ENCODE measurements at regions not wholly inside any gene's neighbourhood (a gene's known extent, or its start where the extent isn't known, plus 50 kb on each side); places are given as distances from the start of the nearest gene placed in this dataset.

DNA sequence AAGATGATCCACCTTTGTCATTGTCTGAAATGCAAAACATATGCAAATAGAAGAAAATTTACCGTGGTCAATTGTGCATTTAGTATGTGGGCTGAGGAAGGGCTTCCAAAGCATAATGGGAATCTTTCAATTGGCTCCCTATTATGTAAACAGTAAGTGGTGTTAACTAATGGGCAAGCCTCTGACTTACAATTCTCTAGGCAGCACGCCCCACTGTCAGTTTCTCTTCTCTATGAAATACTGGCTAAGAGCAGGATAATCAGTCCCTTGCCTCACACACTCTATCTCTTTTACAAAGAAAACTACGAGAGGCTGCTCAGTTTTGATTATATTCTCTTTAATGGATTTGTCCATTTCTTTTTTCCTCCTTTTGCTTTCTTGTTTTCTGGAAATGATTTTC lies 1272.6 kb downstream of the PCDH19 start:
- H3K27me3 Mint-ChIP-seq: no peaks in the 10 kb centered on the region
- H3K27me3 ChIP-seq (ENCODE audit: insufficient read depth, low read length, poor library complexity, severe bottlenecking): no peaks in the 10 kb centered on the region
- H3K9me3 ChIP-seq (ENCODE audit: low read length): no peaks in the 10 kb centered on the region
- H3K36me3 Mint-ChIP-seq: no peaks in the 10 kb centered on the region
- H3K36me3 ChIP-seq (ENCODE audit: insufficient read depth, low read length): no peaks in the 10 kb centered on the region
- DNase-seq: no peak
- H3K9me3 Mint-ChIP-seq: peaks cover 0 to 5% (median 2%) of the 10 kb centered on the region in 5 donors
- H3K27ac ChIP-seq (ENCODE audit: low read depth, low read length): no peak overlapping the region
- H3K4me1 Mint-ChIP-seq: no peaks in the 10 kb centered on the region
- H3K27ac Mint-ChIP-seq: no peak overlapping the region
- H3K4me3 ChIP-seq (ENCODE audit: low read length): no peak overlapping the region
- H3K4me3 Mint-ChIP-seq: no peak overlapping the region
- no peaks in the 10 kb centered on the region for H3K4me1 ChIP-seq (ENCODE audit: insufficient read depth, low read length)
- CTCF ChIA-PET: no interaction called here
- POLR2A ChIA-PET: no interaction called here

DNA sequence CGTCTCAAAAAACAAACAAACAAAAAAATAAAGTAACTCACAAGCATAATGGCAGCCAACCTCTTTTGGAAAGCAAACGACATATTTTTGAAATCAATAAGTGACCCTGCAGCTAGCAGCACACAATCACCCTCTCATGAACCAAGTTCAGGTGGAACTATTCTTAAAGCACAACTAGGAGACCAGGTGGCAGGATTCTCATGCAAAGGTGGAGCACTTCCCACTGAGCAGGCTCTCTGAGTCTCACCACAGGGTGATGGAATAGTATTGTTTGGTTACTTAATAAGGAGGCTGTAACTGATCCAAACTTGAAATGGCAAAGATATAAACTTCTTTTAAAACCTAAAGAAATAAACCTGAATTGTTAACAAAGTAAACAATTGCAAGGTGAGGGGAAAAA lies 1293.1 kb downstream of the PCDH19 start:
- Histone ChIP-seq H3K27me3 (ENCODE audit: insufficient read depth, low read length, poor library complexity, severe bottlenecking) (no peaks in the 10 kb centered on the region), H3K27ac (ENCODE audit: low read depth, low read length) (no peak overlapping the region), H3K4me3 (ENCODE audit: low read length) (no peak overlapping the region), H3K4me1 (ENCODE audit: insufficient read depth, low read length) (no peaks in the 10 kb centered on the region), H3K9me3 (ENCODE audit: low read length) (no peaks in the 10 kb centered on the region), H3K36me3 (ENCODE audit: insufficient read depth, low read length) (no peaks in the 10 kb centered on the region)
- ChIA-PET CTCF (no interaction called here), POLR2A (no interaction called here)
- no peaks in the 10 kb centered on the region for H3K4me1 Mint-ChIP-seq
- H3K4me3 Mint-ChIP-seq: no peak overlapping the region
- no peaks in the 10 kb centered on the region for H3K36me3 Mint-ChIP-seq
- H3K27ac Mint-ChIP-seq: no peak overlapping the region
- DNase-seq: no peak
- H3K9me3 Mint-ChIP-seq: peaks cover 0 to 4% (median 0%) of the 10 kb centered on the region in 5 donors
- H3K27me3 Mint-ChIP-seq: peaks cover 0 to 2% of the 10 kb centered on the region in 2 donors

DNA sequence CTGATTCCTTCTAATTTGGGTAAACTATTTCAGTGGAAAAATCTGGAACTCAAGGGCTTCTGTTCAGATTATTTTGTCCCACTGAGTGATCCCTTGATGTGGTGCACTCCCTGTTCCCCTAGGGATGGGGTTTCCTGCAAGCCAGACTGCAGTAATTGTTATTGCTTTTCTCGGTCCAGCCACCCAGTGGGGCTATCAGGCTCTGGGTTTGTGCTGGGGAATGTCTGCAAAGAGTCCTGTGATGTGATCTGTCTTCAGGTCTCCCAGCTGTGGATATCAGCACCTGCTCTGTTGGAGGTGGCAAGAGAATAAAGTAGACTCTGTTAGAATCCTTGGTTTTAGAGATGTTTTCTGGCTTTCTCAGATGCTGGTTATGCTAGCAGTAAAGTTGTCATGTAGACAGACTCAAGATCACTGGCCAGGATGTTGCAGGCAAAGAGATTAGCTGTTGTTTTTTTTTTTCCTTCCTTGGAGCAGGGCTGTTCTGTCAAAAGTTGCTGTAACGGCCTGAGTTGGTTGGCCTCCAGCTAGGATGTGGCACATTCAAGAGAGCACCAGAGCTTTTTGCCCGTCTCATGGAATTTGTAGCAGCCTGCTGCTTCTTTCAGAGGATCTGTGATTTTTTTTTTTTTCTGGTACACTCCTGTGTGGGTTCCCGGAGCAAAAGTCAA lies 1314.0 kb downstream of the PCDH19 start:
- POLR2A ChIA-PET: no interaction called here

DNA sequence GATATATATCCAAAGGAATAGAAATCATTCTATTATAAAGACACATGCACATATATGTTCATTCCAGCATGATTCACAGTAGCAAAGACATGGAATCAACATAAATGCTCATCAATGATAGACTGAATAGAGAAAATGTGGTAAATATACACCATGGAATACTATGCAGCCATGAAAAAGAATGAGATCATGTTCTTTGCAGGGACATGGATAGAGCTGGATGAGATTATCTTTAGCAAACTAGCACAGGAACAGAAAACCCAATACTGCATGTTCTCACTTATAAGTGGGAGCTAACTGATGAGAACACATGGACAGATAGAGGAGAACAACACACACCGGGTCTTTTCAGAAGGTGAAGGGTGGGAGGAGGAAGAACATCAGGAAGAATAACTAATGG lies 1318.6 kb downstream of the PCDH19 start:
- Mint-ChIP-seq H3K4me1 (no peaks in the 10 kb centered on the region), H3K27me3 (no peaks in the 10 kb centered on the region), H3K9me3 (peaks cover 0 to 16% (median 0%) of the 10 kb centered on the region in 5 donors), H3K36me3 (no peaks in the 10 kb centered on the region), H3K27ac (no peak overlapping the region), H3K4me3 (no peak overlapping the region)
- H3K36me3 ChIP-seq (ENCODE audit: insufficient read depth, low read length): no peaks in the 10 kb centered on the region
- no peak for DNase-seq
- H3K27ac ChIP-seq (ENCODE audit: low read depth, low read length): no peak overlapping the region
- H3K27me3 ChIP-seq (ENCODE audit: insufficient read depth, low read length, poor library complexity, severe bottlenecking): no peaks in the 10 kb centered on the region
- no peaks in the 10 kb centered on the region for H3K9me3 ChIP-seq (ENCODE audit: low read length)
- CTCF ChIA-PET: no interaction called here
- no peaks in the 10 kb centered on the region for H3K4me1 ChIP-seq (ENCODE audit: insufficient read depth, low read length)
- no peak overlapping the region for H3K4me3 ChIP-seq (ENCODE audit: low read length)
- POLR2A ChIA-PET: no interaction called here

More for the DNA sequence above, 1314.0 kb downstream of the PCDH19 start:
- Mint-ChIP-seq H3K27ac (no peak overlapping the region), H3K9me3 (no peaks in the 10 kb centered on the region), H3K27me3 (peaks cover 0 to 2% of the 10 kb centered on the region in 2 donors), H3K36me3 (no peaks in the 10 kb centered on the region), H3K4me1 (no peaks in the 10 kb centered on the region), H3K4me3 (no peak overlapping the region)
- Histone ChIP-seq H3K9me3 (ENCODE audit: low read length) (no peaks in the 10 kb centered on the region), H3K27ac (ENCODE audit: low read depth, low read length) (no peak overlapping the region), H3K4me1 (ENCODE audit: insufficient read depth, low read length) (no peaks in the 10 kb centered on the region), H3K4me3 (ENCODE audit: low read length) (no peak overlapping the region), H3K27me3 (ENCODE audit: insufficient read depth, low read length, poor library complexity, severe bottlenecking) (no peaks in the 10 kb centered on the region), H3K36me3 (ENCODE audit: insufficient read depth, low read length) (no peaks in the 10 kb centered on the region)
- CTCF ChIA-PET: no interaction called here
- DNase-seq: no peak

DNA sequence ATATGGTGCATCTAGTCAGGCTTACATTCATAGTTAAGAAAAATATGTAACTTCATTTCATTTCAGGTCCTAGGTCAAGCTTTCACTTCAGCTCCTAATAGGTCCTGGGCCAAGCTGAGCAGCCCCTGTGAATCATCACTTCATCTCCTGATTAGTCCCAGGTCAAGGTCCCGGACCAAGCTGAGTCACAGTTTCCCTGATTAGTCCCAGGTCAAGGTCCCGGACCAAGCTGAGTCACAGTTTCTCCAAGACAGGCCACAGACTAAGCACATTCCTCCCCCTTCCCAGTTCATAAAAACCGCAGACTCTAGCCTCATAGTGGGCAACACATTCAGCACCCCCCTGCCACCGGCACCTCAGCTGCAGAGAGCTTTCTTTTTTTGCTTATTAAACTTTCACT lies 1331.8 kb downstream of the PCDH19 start:
- Histone ChIP-seq H3K9me3 (ENCODE audit: low read length) (no peaks in the 10 kb centered on the region), H3K27ac (ENCODE audit: low read depth, low read length) (no peak overlapping the region), H3K27me3 (ENCODE audit: insufficient read depth, low read length, poor library complexity, severe bottlenecking) (no peaks in the 10 kb centered on the region), H3K36me3 (ENCODE audit: insufficient read depth, low read length) (no peaks in the 10 kb centered on the region), H3K4me1 (ENCODE audit: insufficient read depth, low read length) (no peaks in the 10 kb centered on the region), H3K4me3 (ENCODE audit: low read length) (no peak overlapping the region)
- DNase-seq: no peak
- no peaks in the 10 kb centered on the region for H3K9me3 Mint-ChIP-seq
- H3K4me3 Mint-ChIP-seq: no peak overlapping the region
- CTCF ChIA-PET: no interaction called here
- POLR2A ChIA-PET: no interaction called here
- H3K27ac Mint-ChIP-seq: no peak overlapping the region
- H3K36me3 Mint-ChIP-seq: no peaks in the 10 kb centered on the region
- no peaks in the 10 kb centered on the region for H3K4me1 Mint-ChIP-seq
- peaks cover 0 to 6% of the 10 kb centered on the region in 2 donors for H3K27me3 Mint-ChIP-seq

DNA sequence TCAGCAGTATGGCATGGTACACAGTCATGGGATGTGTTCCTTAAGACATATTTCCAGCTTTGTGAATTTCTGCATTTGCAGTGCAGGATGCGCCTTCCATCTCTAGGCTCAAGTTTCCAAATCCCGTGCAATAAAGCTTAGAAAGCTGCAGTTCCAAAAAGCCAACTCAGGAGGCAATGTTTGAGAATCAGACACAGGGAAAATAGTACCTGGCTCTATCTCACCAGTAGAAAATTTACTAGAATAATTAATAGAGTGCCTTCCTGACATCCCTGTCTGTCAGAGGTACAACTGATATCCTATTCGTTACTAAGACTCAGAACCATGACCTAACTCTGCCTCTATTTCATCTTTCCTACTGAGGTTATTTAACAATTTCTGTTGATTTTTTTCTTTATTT lies 1333.0 kb downstream of the PCDH19 start:
- Histone ChIP-seq H3K4me1 (ENCODE audit: insufficient read depth, low read length) (no peaks in the 10 kb centered on the region), H3K27ac (ENCODE audit: low read depth, low read length) (no peak overlapping the region), H3K36me3 (ENCODE audit: insufficient read depth, low read length) (no peaks in the 10 kb centered on the region), H3K9me3 (ENCODE audit: low read length) (no peaks in the 10 kb centered on the region), H3K4me3 (ENCODE audit: low read length) (no peak overlapping the region), H3K27me3 (ENCODE audit: insufficient read depth, low read length, poor library complexity, severe bottlenecking) (no peaks in the 10 kb centered on the region)
- Mint-ChIP-seq H3K27ac (no peak overlapping the region), H3K27me3 (peaks cover 0 to 6% of the 10 kb centered on the region in 2 donors), H3K9me3 (peaks cover 0 to 3% (median 0%) of the 10 kb centered on the region in 5 donors), H3K36me3 (no peaks in the 10 kb centered on the region), H3K4me1 (no peaks in the 10 kb centered on the region), H3K4me3 (no peak overlapping the region)
- CTCF ChIA-PET: no interaction called here
- no peak for DNase-seq
- POLR2A ChIA-PET: no interaction called here

DNA sequence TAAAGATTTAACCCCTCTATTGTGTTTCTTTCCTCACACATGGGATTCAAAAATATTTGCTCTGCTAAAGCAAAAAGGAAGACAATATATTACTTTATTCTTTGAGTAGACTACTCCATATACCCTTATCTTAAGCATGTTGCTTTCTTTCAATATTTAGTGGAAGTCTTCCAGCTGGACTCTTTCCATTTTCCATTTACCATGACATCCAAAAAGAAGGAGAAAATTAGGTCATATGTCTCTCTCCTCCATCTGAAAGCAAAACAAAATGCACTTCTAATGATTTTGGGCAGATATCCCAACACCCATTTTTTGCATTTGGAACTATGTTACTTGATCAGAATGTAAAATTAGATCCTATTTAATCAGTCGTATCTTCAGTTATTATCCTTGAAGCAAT lies 1336.5 kb downstream of the PCDH19 start:
- peaks cover 0 to 6% of the 10 kb centered on the region in 2 donors for H3K27me3 Mint-ChIP-seq
- H3K9me3 Mint-ChIP-seq: peaks cover 0 to 7% (median 0%) of the 10 kb centered on the region in 5 donors
- no peaks in the 10 kb centered on the region for H3K4me1 Mint-ChIP-seq
- no peaks in the 10 kb centered on the region for H3K36me3 Mint-ChIP-seq
- Histone ChIP-seq H3K27ac (ENCODE audit: low read depth, low read length) (no peak overlapping the region), H3K4me1 (ENCODE audit: insufficient read depth, low read length) (no peaks in the 10 kb centered on the region), H3K27me3 (ENCODE audit: insufficient read depth, low read length, poor library complexity, severe bottlenecking) (no peaks in the 10 kb centered on the region), H3K4me3 (ENCODE audit: low read length) (no peak overlapping the region), H3K9me3 (ENCODE audit: low read length) (no peaks in the 10 kb centered on the region), H3K36me3 (ENCODE audit: insufficient read depth, low read length) (no peaks in the 10 kb centered on the region)
- H3K27ac Mint-ChIP-seq: no peak overlapping the region
- POLR2A ChIA-PET: no interaction called here
- no peak for DNase-seq
- CTCF ChIA-PET: no interaction called here
- H3K4me3 Mint-ChIP-seq: no peak overlapping the region

GRCh38 chrX:99051639-99052038 lies 1358.4 kb downstream of the PCDH19 start:
- CTCF ChIA-PET: no interaction called here
- H3K9me3 Mint-ChIP-seq: peaks cover 0 to 10% (median 6%) of the 10 kb centered on the region in 5 donors
- H3K36me3 Mint-ChIP-seq: no peaks in the 10 kb centered on the region

More at GRCh38 chrX:99051639-99052038, 1358.4 kb downstream of the PCDH19 start:
- Histone ChIP-seq H3K4me1 (ENCODE audit: insufficient read depth, low read length) (no peaks in the 10 kb centered on the region), H3K27ac (ENCODE audit: low read depth, low read length) (no peak overlapping the region), H3K9me3 (ENCODE audit: low read length) (no peaks in the 10 kb centered on the region), H3K36me3 (ENCODE audit: insufficient read depth, low read length) (no peaks in the 10 kb centered on the region), H3K27me3 (ENCODE audit: insufficient read depth, low read length, poor library complexity, severe bottlenecking) (no peaks in the 10 kb centered on the region), H3K4me3 (ENCODE audit: low read length) (no peak overlapping the region)
- peaks cover 0 to 3% of the 10 kb centered on the region in 2 donors for H3K27me3 Mint-ChIP-seq
- POLR2A ChIA-PET: no interaction called here
- H3K27ac Mint-ChIP-seq: no peak overlapping the region
- DNase-seq: no peak
- H3K4me3 Mint-ChIP-seq: no peak overlapping the region
- no peaks in the 10 kb centered on the region for H3K4me1 Mint-ChIP-seq
